ENCODE measurements at regions not wholly inside any gene's neighbourhood (a gene's known extent, or its start where the extent isn't known, plus 50 kb on each side); places are given as distances from the start of the nearest gene placed in this dataset.

GRCh38 chr14:71363946-71364925 is 457.0 kb downstream of the PCNX1 start:
- no peak for TF ChIP-seq CTCF (conservative IDR thresholded peaks at IDR 0.05; ENCODE audit: control insufficient read depth, insufficient read depth, low read depth, low read length)
- DNase-seq (ENCODE audit: low read depth), result peak; percentile 71
- H3K4me3 ChIP-seq (ENCODE audit: control insufficient read depth, low read depth, low read length), result no peak overlapping the region

DNA sequence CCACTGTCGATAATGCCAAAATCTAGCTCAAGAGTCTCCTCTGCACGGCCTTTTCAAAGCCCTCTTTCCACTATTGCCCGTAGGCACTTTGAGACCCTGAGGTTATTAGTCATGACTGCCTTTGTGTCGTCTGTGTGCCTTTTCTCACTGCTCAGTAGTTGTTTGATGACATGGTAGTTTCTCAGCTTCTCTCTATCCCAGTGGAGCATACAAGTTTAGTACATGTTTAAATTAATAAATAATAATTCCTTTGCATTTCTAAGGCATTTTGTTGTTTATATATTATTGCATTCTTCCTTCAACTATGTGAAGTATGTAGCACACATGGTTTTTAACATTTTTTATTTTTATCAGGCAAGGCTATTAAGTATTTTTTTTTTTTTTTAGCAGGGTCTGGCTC is 458.1 kb downstream of the PCNX1 start:
- no peak for TF ChIP-seq CTCF (conservative IDR thresholded peaks at IDR 0.05; ENCODE audit: control insufficient read depth, insufficient read depth, low read depth, low read length)
- DNase-seq (ENCODE audit: low read depth), result no peak
- H3K4me3 ChIP-seq (ENCODE audit: control insufficient read depth, low read depth, low read length), result no peak overlapping the region

DNA sequence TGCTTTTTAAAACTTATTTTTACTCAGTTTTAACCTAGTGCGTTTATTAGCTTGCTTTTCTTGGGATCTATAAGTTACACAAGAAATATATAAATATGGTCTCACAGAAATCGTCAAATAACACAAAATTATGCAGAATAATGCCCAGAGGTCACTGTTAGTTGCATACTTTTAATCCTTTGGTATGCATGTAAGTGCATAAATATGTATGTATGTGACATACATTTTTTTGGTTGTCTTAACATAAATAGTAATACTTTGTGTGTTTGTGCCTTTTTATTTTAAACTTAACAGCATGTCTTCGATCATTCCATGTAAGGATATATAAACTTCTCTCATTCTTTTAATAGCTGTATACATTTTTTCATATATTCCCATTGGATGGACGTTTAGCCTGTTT is 459.6 kb downstream of the PCNX1 start:
- no peak for DNase-seq (ENCODE audit: low read depth)
- no peak for TF ChIP-seq CTCF (conservative IDR thresholded peaks at IDR 0.05; ENCODE audit: control insufficient read depth, insufficient read depth, low read depth, low read length)
- H3K4me3 ChIP-seq (ENCODE audit: control insufficient read depth, low read depth, low read length), result no peak overlapping the region

- DNase-seq (ENCODE audit: low read depth), result peak; percentile 80
- no peak overlapping the region for H3K4me3 ChIP-seq (ENCODE audit: control insufficient read depth, low read depth, low read length)
- TF ChIP-seq CTCF (conservative IDR thresholded peaks at IDR 0.05; ENCODE audit: control insufficient read depth, insufficient read depth, low read depth, low read length), result no peak
Measured at GRCh38 chr14:71371711-71372396, 464.6 kb downstream of the PCNX1 start.

DNA sequence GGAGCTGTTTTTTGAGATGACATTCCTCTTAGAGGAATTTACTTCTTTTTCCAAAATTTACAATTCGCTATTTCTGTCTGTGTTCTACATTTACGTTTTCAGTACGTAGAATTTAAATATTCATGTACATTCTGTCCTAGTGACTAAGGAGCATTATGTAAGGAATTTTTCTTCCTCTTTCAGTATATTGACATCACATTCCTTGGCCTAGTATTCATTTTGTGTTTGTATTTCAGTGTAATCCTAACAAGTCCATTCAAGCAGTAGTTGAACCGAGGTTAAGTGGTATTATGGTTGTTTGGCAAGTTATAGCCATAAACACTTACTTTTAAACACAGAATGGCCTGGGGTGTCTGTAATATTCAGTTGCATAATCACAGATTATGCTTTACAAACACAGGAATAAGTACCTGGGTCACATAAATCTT is 465.2 kb downstream of the PCNX1 start:
- H3K4me3 ChIP-seq (ENCODE audit: control insufficient read depth, low read depth, low read length), result no peak overlapping the region
- TF ChIP-seq CTCF (conservative IDR thresholded peaks at IDR 0.05; ENCODE audit: control insufficient read depth, insufficient read depth, low read depth, low read length), result no peak
- peak; percentile 82 for DNase-seq (ENCODE audit: low read depth)

DNA sequence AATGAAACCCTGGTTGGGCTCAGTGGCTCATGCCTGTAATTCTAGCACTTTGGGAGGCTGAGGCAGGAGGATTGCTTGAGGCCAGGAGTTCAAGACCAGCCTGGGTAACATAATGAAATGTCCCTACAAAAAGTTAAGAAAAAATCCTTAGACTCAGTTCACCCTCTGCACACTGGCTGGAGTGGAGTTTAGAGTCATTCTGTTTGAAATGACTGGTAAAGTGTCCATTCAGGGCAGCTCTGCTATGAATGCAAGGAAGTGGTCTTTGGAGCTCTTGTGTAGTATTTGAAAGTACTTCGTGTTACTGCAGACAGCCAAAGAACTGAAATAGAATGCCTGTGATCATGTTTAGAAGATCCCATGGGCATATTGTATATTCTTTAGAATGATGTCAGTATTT is 466.5 kb downstream of the PCNX1 start:
- no peak for TF ChIP-seq CTCF (conservative IDR thresholded peaks at IDR 0.05; ENCODE audit: control insufficient read depth, insufficient read depth, low read depth, low read length)

More for the DNA sequence above, 466.5 kb downstream of the PCNX1 start:
- H3K4me3 ChIP-seq (ENCODE audit: control insufficient read depth, low read depth, low read length), result no peak overlapping the region
- DNase-seq (ENCODE audit: low read depth), result no peak

Data from fibroblast of mammary gland (primary cell).